Cerebellar cortex (tissue), 1 donor: ENCODE measurements at regions not wholly inside any gene's neighbourhood (a gene's known extent, or its start where the extent isn't known, plus 50 kb on each side); places are given as distances from the start of the nearest gene placed in this dataset.

Experiments
- DNase-seq: peaks from one replicate; pipeline ENCODE4 v3.0.0-alpha.2; 2015; ENCODE audit warnings: low spot score

DNA sequence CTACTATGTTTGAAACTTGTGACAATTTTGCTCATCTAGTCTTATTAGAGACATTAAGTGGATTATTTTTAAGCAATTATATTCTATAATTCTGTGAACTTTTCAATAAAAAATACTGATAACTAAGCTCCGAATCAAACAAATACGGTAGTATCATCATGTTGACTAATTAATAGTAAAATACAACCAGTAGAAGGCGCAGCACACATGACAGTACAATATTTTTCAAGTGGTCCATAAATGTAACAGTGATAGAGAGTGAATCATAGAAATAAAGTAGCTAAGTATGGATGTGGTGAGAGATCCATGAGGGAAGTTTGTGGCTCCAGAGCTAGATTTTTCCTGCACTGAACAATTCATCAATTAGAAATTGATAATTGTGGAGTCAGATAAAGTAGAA lies 666.2 kb downstream of the KCTD8 start:
- DNase-seq: no peak

DNA sequence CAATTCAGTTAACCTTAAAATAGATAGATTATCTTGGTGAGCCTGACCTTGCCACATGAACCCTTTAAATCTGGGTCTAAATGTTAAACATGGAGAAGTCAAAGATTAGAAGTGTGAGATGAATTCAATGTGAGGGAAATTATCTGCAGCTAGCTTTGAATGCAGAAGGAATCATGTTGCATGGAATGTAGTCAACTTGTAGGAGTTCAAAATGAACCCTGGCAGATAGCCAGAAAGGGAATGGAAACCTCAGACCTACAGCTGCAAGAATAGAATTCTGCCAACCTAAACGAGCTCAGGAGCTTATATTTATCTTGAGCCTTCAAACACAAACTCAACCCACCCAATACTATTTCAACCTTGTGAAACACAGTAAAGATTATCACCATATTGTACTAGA lies 632.5 kb downstream of the KCTD8 start:
- no peak for DNase-seq

DNA sequence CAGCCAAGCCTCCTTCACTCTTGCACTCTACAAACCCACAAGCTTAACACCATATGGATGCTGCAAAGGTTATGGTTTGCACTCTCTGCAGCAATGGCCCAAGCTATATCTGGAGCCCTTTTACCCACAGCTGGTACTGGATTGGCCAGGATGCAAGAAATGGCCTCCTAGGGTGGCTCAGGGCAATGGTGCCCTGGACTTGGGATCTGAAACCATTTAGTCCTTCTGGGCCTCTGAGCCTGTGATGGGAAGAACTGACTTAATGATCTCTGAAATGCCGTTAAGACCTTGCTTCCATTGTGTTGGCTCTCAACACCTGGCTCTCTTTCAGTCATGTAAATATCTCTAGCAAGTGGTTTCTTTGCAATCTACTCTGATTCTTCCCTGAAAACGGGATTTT lies 626.0 kb downstream of the KCTD8 start:
- no peak for DNase-seq

DNA sequence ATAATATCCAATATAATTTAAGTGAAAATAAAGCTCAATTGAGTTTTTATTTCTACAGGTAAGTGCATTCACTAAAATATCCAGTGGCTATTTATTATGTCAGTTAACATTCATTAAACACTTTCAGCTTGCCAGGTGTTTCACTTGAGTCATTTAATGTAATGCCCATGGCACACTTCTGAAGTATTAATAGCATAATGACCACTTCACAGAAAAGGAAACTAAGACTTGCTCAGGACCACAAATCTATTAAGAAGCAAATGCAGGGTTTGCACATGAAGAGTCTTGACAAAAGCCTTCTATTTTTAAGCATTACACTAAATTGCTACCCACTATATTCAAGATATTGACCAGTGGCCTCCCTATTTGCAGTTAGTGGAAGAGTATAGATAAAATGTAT lies 612.7 kb downstream of the KCTD8 start:
- DNase-seq: no peak

DNA sequence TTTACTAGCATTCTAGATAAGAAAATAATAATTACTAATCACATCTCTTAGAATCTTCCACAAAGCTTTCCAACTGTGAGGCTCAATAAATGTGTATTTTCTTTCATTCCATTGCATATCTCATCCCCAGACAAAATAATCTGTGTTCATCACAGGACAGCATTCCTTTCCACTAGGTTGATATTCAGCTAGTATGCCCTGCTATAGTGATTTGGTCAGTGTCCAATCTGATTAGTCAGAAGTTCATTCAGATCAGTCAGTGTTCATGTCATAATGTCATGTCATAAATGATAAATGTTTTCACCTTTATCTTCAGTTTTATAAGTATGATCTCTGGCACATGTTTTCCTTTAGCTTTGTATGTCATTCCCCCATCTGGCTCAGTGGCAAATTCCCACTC lies 611.4 kb downstream of the KCTD8 start:
- DNase-seq: no peak

DNA sequence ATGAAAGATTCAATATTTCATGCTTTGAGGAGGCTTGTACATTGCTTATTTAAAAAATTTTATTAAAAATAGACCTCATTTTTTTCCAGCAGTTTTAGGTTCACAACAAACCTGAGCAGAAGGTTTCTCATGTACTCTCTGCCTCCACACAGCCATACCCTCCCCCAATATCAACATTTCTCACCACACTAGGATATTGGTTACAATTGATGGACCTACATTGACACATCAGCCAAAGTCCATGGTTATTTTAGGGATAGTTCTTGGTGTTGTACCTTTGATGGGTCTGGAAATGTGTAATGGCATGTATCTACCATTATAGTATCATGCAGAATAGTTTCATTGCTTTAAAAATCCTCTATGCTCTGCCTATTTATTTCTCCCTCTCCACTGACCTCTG lies 611.0 kb downstream of the KCTD8 start:
- no peak for DNase-seq

DNA sequence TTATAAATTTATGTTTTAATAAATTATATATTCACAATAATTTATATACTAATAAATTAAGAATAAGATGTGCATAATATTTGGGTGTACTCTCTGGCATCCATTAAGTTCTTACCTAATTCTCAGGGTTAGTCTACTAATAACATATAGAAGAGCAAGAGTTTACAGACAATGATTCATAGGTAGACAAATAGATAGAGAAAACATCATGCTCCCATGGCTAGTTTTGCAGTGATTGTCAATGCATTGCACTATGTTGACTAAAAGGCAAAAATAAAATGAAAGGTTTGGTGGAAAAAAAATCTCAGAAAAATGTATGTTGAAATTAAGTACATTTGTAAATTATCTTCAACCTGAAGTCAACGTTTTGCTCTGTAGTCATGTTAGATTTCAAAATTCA lies 606.0 kb downstream of the KCTD8 start:
- DNase-seq: no peak

DNA sequence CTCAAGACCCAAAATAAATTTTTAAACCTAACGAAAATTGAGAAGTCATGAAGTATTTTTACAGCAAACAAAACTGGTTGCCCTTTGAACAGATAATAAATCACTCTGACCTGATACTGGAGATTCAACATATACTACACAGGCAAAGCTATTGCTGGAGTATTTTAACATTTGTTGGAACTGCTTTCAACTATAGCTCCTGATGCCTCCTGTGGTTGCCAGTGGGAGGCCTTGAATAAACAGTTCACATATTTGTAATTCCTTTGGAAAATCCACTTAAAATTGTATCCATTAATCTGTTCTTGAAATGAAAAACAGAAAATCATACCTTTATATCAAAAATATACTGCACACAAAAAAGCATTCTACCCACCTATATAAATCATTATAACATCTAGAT lies 605.1 kb downstream of the KCTD8 start:
- peak; percentile 7 for DNase-seq

DNA sequence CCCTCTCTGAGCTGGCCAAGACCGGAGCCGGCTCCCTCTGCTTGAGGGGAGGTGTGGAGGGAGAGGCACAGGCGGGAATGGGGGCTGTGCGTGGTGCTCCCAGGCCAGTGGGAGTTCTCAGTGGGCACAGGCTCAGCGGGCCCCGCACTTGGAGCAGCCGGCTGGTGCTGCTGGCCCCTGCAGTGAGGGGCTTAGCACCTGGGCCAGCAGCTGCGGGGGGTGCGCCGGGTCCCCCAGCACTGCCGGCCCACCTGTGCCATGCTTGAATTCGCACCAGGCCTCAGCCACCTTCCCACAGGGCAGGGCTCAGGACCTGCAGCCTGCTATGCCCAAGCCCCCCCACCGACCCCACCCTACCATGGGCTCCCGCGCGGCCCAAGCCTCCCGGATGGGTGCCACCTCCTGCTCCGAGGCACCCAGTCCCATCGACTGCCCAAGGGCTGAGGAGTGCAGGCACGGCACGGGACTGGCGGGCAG lies 602.5 kb downstream of the KCTD8 start:
- no peak for DNase-seq

DNA sequence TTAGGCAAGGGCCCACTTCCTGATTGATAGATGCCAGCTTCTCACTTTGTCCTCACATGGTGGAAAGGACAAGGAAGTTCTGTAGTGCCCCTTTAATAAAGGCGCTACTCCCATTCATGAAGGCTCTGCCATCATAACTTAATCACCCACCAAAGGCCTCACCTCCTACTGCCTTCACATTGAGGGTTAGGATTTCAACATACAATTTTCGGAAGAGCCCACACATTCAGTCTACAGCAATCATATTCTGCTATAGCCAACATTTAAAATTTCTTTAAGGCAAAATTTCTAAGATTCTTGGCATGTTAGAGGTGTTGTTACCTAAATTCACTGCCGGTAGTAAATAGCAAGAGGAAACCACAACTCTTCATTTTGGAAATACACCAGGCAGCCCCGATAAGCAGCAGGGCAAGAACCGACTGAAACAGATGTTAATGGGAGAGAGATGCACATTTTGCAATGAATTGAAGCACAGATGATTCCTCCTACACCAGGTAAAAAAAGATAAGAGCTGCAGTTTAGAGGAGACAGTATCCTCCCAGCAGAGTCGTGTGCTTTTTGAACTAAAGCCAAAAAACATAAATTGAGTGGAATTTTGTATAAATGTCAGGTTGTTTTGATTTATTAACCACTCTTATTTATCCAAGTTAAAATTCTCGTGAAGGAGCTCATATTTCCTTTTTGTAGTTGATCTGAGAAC lies 594.9 kb downstream of the KCTD8 start:
- DNase-seq: no peak

DNA sequence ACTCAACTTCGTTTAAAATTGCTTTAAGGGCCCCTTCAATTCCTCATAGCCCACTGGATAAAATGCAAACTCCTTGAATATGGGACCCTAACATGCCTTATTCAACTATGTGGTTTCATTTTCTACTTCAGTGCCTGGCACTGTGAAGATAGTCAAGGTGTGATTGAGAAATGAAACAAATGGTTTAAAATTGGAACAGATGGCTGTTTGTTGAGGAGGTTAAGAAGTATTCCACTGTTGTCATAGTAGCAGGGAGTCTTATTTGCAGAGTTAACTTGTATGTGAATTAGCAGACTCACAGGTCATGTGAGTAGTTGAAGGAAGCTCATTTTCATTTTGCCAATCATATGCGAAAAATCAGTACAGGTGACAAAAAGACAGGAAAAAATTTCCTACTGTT lies 593.3 kb downstream of the KCTD8 start:
- DNase-seq: peak; percentile 9

DNA sequence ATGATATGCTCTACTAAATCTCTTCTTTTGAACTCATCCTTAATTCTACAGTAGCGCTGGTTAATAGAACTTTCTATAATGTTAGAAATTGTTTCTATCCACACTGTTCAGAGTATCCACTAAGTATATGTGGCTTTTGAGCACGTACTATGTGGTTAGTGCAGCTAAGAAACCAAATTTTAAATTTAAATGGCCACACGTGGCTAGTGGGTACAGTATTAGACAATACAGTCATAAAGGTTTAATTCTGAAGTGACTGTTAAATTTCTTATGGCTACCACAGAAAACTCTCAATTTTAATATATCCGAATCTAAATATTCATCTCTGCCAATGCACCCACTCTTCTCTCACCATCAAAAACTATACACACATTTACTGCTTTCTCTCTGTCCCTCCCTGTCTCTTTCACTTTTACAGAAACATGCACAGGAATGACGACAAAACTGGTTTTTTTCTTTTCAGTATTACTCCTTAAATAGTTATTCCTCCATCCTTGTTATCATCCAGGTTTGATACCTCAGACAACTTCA lies 583.9 kb downstream of the KCTD8 start:
- no peak for DNase-seq

DNA sequence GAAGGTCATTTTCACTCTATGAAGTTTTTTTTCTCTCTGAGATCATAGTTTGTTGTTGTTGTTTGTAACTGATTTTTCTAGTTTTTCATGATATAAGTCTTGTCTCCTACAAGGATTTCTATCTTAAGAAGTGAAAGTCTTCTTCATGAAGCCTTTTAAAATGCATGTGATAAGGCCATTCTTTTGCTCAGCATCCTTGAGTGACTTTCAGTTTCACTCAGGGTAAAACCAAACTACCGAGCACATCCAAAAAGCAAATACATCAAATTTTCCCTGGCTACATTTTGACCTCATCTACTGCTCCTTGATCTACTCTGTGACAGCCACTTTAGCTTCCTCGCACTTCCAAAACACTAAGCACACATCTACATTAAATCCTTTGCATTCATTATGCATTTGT lies 580.7 kb downstream of the KCTD8 start:
- DNase-seq: no peak

DNA sequence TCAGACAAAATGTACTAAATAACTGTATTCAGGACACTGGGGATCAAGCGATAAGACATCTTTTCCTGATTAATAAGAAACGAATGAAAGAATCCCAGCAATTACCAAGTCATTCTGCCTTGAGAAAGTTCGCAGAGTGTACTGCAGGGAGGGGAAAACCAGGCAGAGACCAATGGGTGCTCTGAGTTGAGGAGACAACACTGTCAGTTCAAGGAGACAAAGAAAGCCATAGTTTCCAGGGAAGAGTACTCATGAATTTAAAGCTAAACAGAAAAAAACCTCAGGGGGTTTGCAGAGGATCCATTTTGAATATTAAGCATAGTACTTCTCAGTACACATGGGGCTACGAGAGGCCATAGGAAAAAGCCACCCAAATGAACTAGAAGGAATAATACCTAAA lies 573.0 kb downstream of the KCTD8 start:
- DNase-seq: no peak

DNA sequence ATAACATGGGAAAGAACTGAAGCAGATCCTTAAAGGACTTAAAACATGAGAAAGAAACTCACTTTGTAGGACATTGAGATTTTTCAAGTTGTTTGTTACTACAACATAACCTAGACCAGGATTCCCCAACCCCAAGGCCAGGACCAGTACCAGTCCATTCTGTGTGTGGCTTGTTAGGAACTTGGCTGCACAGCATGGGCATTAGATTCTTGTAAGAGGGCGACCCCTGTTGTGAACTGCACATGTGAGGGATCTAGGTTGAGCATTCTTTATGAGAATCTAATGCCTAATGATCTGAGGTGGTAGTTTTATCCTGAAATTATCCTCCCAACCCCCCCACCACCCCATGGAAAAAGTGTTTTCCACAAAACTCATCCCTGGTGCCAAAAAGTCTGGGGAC lies 566.1 kb downstream of the KCTD8 start:
- no peak for DNase-seq

DNA sequence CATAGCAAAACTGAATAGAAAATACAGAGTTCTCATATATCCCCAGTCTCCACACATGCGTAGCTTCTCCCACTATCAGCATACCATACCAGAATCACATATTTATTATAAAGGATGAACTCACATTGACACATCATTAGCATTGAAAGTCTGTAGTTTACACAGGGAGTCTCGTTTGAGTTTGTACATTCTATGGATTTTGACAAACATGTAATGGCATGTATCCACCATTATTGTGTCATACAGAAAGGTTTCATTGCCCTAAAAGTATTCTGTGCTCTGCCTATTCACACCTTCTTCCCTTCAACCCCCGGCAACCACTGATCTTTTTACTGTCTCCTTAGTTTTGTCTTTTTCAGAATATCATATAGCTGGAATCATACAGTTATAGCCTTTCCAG lies 562.4 kb downstream of the KCTD8 start:
- no peak for DNase-seq

DNA sequence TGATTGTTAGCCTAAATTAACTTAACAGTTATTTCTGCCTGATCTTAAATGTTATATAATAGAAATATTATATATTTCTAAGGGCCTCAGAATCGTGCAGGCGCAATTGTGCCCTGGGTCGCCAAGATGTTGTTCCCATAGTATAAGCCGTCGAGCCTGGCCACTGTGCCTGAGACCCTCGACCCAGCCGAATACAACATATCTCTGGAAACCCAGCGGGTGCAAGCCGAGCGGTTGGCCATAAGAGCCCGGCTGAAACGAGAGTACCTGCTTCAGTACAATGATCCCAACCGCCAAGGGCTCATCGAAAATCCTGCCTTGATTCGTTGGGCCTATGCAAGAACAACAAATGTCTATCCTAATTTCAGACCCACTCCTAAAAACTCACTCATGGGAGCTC lies 549.8 kb downstream of the KCTD8 start:
- DNase-seq: no peak

DNA sequence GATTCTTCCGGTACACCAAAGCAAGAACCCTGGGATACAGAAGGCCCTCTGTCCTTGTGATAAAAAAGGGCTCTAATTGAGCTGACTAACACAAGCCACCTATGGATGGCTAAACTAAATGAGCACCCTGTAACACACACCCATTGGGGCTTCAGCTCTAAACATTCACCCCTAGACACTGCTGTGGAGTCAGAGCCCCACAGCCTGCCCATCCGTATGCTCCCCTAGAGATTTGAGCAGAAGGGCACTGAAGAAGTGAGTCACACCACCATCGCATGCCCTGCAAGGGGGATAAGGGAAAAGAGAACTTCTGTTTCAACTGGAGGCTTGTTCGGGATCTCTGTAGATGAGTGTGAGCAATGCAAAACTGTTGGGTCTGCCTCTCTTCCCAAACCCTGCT lies 545.2 kb downstream of the KCTD8 start:
- DNase-seq: no peak

DNA sequence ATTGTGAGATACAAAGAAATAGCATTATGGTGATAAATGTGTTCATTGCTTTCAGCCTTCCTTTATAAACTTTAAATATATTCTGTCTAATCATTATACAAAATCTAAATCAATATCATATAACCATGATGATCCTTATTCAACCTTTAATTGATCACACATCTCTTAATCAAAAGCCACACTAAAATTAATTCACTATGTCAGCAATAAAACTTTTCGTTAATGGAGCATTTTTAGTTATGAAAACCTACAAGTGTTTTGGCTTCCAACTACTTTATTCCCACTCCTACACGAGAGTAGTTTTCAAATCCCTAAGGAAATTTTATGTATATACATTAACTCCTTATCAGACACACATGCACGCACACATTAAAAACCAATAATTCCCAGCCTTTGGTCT lies 530.2 kb downstream of the KCTD8 start:
- no peak for DNase-seq

DNA sequence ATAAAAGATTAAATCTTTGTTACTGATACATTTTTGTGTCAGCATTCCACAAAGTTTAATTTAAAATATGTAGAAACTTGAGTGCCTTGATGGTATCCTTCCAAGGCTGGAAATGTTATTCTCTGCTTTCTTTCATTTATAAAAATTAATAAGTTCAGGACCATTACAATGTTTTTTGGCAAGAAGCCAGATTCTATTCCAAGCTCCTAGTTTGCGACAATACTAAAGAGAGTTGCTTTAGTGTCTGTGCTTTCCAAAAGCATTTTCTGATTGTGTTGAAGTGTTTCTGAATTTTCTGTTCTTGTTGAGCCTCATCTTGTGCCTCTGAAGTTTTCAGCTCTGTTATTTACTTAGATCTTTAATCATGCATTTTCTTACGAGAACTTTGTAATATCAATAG lies 516.2 kb downstream of the KCTD8 start:
- no peak for DNase-seq

DNA sequence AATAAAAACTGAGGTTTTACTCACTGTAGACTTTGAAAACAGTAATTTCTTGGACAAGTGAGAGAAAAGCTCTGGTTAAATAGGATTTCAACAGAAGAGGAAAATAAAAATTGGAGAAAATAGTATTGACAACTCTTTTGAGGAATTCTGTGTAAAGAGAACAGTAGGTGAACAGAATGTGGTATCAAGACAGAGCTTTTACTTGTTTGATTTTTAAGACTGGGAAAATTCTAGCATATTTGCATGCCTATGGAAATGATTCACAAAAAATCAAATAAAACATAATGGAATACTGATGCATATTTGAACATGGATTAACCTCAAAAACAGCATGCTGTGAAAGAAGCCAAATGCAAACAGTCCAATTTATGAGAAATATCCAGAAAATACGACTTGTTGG lies 504.6 kb downstream of the KCTD8 start:
- DNase-seq: no peak

DNA sequence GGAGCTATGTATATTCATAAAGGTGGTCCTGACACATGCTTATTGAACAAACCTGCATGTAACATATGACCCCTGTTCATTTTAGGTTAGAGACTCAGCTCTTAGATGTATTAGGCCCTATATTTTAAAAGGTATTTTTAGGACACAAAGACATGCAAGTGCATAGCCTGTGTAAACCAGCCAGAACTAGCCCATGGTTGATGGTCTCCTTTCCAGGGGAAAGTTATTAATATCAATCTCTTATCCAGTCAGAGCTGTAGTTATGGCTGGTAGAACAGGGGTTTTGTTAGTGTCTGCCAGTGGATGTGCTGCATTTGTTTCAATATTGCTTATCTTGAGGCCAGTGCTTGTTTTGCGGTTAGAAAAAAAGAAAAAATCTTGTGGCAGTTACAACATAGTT lies 488.6 kb downstream of the KCTD8 start:
- no peak for DNase-seq

DNA sequence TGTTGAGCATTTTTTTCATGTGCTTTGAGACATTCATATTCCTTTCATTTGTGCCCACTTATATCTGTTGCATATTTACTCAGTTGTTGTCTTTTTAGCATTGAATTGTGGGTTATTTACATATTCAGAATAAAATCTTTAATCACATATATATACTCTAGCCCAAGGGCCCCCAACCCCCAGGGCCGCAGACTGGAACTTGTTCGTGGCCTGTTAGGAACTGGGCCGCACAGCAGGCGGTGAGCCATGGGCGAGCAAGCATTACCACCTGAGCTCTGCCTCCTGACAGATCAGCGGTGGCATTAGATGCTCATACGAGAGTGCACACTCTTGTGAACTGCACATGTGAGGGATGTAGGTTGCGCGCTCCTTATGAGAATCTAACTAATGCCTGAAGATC lies 480.6 kb downstream of the KCTD8 start:
- DNase-seq: no peak

DNA sequence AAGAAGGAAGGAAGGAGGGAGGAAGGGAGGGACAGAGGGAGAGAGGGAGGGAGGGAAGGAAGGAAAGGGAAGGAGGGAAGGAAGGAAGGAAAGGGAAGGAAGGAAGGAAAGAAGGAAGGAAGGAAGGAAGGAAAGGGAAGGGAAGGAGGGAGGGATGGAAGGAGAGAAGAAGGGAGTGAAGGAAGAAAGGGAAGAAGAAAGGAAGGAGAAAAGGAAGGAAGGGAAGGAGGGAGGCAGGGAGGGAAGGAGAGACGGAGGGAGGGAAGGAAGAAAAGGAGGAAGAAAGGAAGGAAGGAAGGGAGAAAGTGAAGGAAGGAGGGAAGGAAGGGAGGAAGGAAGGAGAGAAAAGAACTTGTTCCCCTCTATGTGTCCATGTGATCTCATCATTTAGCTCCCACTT lies 465.0 kb downstream of the KCTD8 start:
- no peak for DNase-seq
